OCI-LY7 (cell line): ENCODE measurements at regions not wholly inside any gene's neighbourhood (a gene's known extent, or its start where the extent isn't known, plus 50 kb on each side); places are given as distances from the start of the nearest gene placed in this dataset.

Experiments
- CTCF ChIP-seq: fragments of 200-600 bp; sonication (generic); conservative IDR thresholded peaks from 2 replicates; pipeline ENCODE4 v1.5.1; 2014; ENCODE audit warnings: mild to moderate bottlenecking, antibody characterized with exemption, low read length, moderate library complexity, mixed read lengths
- EZH2phosphoT487 ChIP-seq: fragments of 200-600 bp; sonication (generic); IDR thresholded peaks from 2 replicates; pipeline ENCODE4 v1.6.1; 2018; ENCODE audit warnings: low read depth, borderline replicate concordance, mild to moderate bottlenecking, mixed run types, antibody characterized with exemption, low read length, moderate library complexity, mixed read lengths

- TF ChIP-seq CTCF, result no peak
- TF ChIP-seq EZH2phosphoT487, result no peak
These were observed 196.9 kb downstream of the FOXA2 start for GRCh38 chr20:22387452-22387851.
